ENCODE measurements at regions not wholly inside any gene's neighbourhood (a gene's known extent, or its start where the extent isn't known, plus 50 kb on each side); places are given as distances from the start of the nearest gene placed in this dataset.

- TF ChIP-seq E2F1 (CRISPR knock-in tag; IDR thresholded peaks at IDR 0.05) (no peak), CTCF (IDR thresholded peaks at IDR 0.05) (no peak), JUN (CRISPR knock-in tag; IDR thresholded peaks at IDR 0.05) (no peak), CBFB (CRISPR knock-in tag; IDR thresholded peaks at IDR 0.05; ENCODE audit: low read depth) (no peak), TEAD4 (CRISPR knock-in tag; IDR thresholded peaks at IDR 0.05) (no peak), JAZF1 (CRISPR knock-in tag; IDR thresholded peaks at IDR 0.05) (no peak), NR3C1 (CRISPR knock-in tag; conservative IDR thresholded peaks at IDR 0.05; ENCODE audit: low read depth) (no peak), ATF3 (CRISPR knock-in tag; conservative IDR thresholded peaks at IDR 0.05) (no peak), CDX4 (CRISPR knock-in tag; IDR thresholded peaks at IDR 0.05; ENCODE audit: borderline replicate concordance) (no peak), ZNF416 (CRISPR knock-in tag; IDR thresholded peaks at IDR 0.05) (no peak), MAX (CRISPR knock-in tag; IDR thresholded peaks at IDR 0.05) (no peak), EMX1 (CRISPR knock-in tag; IDR thresholded peaks at IDR 0.05) (no peak)
These were observed 77.5 kb downstream of the RPLP1 start for GRCh38 chr15:69529961-69530633.

Measured in WTC11 (cell line).